GM21786 (cell line): ENCODE measurements at regions not wholly inside any gene's neighbourhood (a gene's known extent, or its start where the extent isn't known, plus 50 kb on each side); places are given as distances from the start of the nearest gene placed in this dataset.
"Not testable (repeated sequence)": the region's sequence is repeated elsewhere in the genome, so short reads cannot be mapped to it uniquely, and the experiment has no call there.

Experiments
- ATAC-seq: cut with Tn5 transposase; IDR thresholded peaks from one replicate; pipeline ENCODE4 v1.9.1; 2021; ENCODE audit not compliant: unreplicated experiment

GRCh38 chr13:83498481-83499190 lies 383.6 kb downstream of the SLITRK1 start:
- no peak for ATAC-seq

- no peak for ATAC-seq
Measured at GRCh38 chr13:83498045-83498444, 384.2 kb downstream of the SLITRK1 start.

- ATAC-seq = no peak
Measured at GRCh38 chr13:83496501-83496900, 385.8 kb downstream of the SLITRK1 start.

GRCh38 chr13:83485101-83485500 lies 397.2 kb downstream of the SLITRK1 start:
- ATAC-seq = no peak

GRCh38 chr13:83471011-83471410 lies 411.3 kb downstream of the SLITRK1 start:
- ATAC-seq = no peak

- no peak for ATAC-seq
Measured at GRCh38 chr13:83470133-83470797, 412.0 kb downstream of the SLITRK1 start.

GRCh38 chr13:83453723-83454122 lies 428.6 kb downstream of the SLITRK1 start:
- ATAC-seq = no peak

- no peak for ATAC-seq
Measured at GRCh38 chr13:83453300-83453699, 429.0 kb downstream of the SLITRK1 start.

- no peak for ATAC-seq
Measured at GRCh38 chr13:83452292-83452950, 429.9 kb downstream of the SLITRK1 start.

GRCh38 chr13:83450591-83450990 lies 431.7 kb downstream of the SLITRK1 start:
- ATAC-seq = no peak

GRCh38 chr13:83449668-83450395 lies 432.4 kb downstream of the SLITRK1 start:
- ATAC-seq = no peak

GRCh38 chr13:83440465-83440864 lies 441.8 kb downstream of the SLITRK1 start:
- no peak for ATAC-seq

GRCh38 chr13:83439464-83439863 lies 442.8 kb downstream of the SLITRK1 start:
- not testable (repeated sequence) for ATAC-seq

GRCh38 chr13:83423861-83424260 lies 458.4 kb downstream of the SLITRK1 start:
- no peak for ATAC-seq

- ATAC-seq = no peak
Measured at GRCh38 chr13:83423381-83423780, 458.9 kb downstream of the SLITRK1 start.

GRCh38 chr13:83414393-83414792 lies 467.9 kb downstream of the SLITRK1 start:
- ATAC-seq = no peak

GRCh38 chr13:83386609-83387008 lies 495.7 kb downstream of the SLITRK1 start:
- ATAC-seq = no peak

GRCh38 chr13:83378908-83379307 lies 503.4 kb downstream of the SLITRK1 start:
- no peak for ATAC-seq

- ATAC-seq = no peak
Measured at GRCh38 chr13:83377491-83377890, 504.8 kb downstream of the SLITRK1 start.

GRCh38 chr13:83372786-83373185 lies 509.5 kb downstream of the SLITRK1 start:
- no peak for ATAC-seq

- ATAC-seq = no peak
Measured at GRCh38 chr13:83365723-83366122, 516.6 kb downstream of the SLITRK1 start.
